Activated B cell treated with CpG ODN at 0.5 μM for 24 hours (primary cell): ENCODE measurements at regions not wholly inside any gene's neighbourhood (a gene's known extent, or its start where the extent isn't known, plus 50 kb on each side); places are given as distances from the start of the nearest gene placed in this dataset.

Experiments
- ATAC-seq: fragments of 200-7000 bp; cut with Tn5 transposase; one replicate; pipeline ENCODE4 v1.10.0; 2021; ENCODE audit warnings: low read depth, mild to moderate bottlenecking, moderate library complexity
- CTCF ChIA-PET: fragments of 350-600 bp; sonication (Branson Sonifier 250); formaldehyde crosslinking; loops from one replicate; lab custom pipeline; 2021; ENCODE audit warnings: antibody characterized with exemption; lab: Charles Lee
- POLR2A ChIA-PET: fragments of 350-600 bp; sonication (Branson Sonifier 250); formaldehyde crosslinking; loops from one replicate; lab custom pipeline; 2021; ENCODE audit warnings: antibody characterized with exemption; lab: Charles Lee
- DNase-seq: peaks from one replicate; pipeline ENCODE4 v3.0.0; 2022
- H3K27ac Mint-ChIP-seq: one replicate; pipeline ENCODE4 v1.8.0; 2020; ENCODE audit warnings: mixed read lengths
- H3K27me3 Mint-ChIP-seq: one replicate; pipeline ENCODE4 v1.8.0; 2021; ENCODE audit warnings: mixed read lengths
- H3K36me3 Mint-ChIP-seq: one replicate; pipeline ENCODE4 v1.8.0; 2021; ENCODE audit warnings: low read depth, mixed read lengths
- H3K4me1 Mint-ChIP-seq: one replicate; pipeline ENCODE4 v1.8.0; 2021; ENCODE audit warnings: mixed read lengths
- H3K4me3 Mint-ChIP-seq: one replicate; pipeline ENCODE4 v1.8.0; 2020; ENCODE audit warnings: mild to moderate bottlenecking, mixed read lengths
- H3K9me3 Mint-ChIP-seq: one replicate; pipeline ENCODE4 v1.8.0; 2020; ENCODE audit warnings: mixed read lengths
- CTCF ChIP-seq: fragments of 200-600 bp; IDR thresholded peaks from one replicate; pipeline ENCODE4 v1.8.0; 2022; ENCODE audit warnings: antibody characterized with exemption, mild to moderate bottlenecking
- intact Hi-C: fragments of 100-400 bp; cut with micrococcal nuclease; formaldehyde crosslinking; loops from one replicate; pipeline ENCODE4 v1.15.1; 2024

GRCh38 chr2:223420048-223420447 lies 182.1 kb downstream of the SCG2 start:
- CTCF ChIA-PET: no interaction called here
- POLR2A ChIA-PET: no interaction called here
- DNase-seq (no peak), ATAC-seq (no peak)
- H3K27ac Mint-ChIP-seq: no peak overlapping the region
- TF ChIP-seq CTCF: no peak
- intact Hi-C loops: no loop called here
- H3K4me3 Mint-ChIP-seq: no peak overlapping the region
- no peaks in the 10 kb centered on the region for H3K27me3 Mint-ChIP-seq
- no peaks in the 10 kb centered on the region for H3K9me3 Mint-ChIP-seq
- H3K4me1 Mint-ChIP-seq: no peaks in the 10 kb centered on the region
- no peaks in the 10 kb centered on the region for H3K36me3 Mint-ChIP-seq

- Mint-ChIP-seq H3K9me3 (peaks cover 4% of the 10 kb centered on the region), H3K4me3 (no peak overlapping the region), H3K36me3 (no peaks in the 10 kb centered on the region), H3K27me3 (no peaks in the 10 kb centered on the region), H3K27ac (no peak overlapping the region), H3K4me1 (no peaks in the 10 kb centered on the region)
- no peak for TF ChIP-seq CTCF
- ATAC-seq (no peak), DNase-seq (no peak)
- POLR2A ChIA-PET: no interaction called here
- CTCF ChIA-PET: no interaction called here
- intact Hi-C loops: no loop called here
Observed at GRCh38 chr2:223431479-223431878, 170.7 kb downstream of the SCG2 start.

- Mint-ChIP-seq H3K9me3 (no peaks in the 10 kb centered on the region), H3K27ac (no peak overlapping the region)
- intact Hi-C loops: no loop called here
Observed at GRCh38 chr2:223433461-223433860, 168.7 kb downstream of the SCG2 start.

GRCh38 chr2:223437788-223438187 lies 164.4 kb downstream of the SCG2 start:
- no peak for TF ChIP-seq CTCF
- Mint-ChIP-seq H3K4me1 (no peaks in the 10 kb centered on the region), H3K27ac (no peak overlapping the region), H3K27me3 (peaks cover 1% of the 10 kb centered on the region), H3K4me3 (no peak overlapping the region), H3K36me3 (no peaks in the 10 kb centered on the region), H3K9me3 (no peaks in the 10 kb centered on the region)
- ChIA-PET POLR2A (no interaction called here), CTCF (no interaction called here)
- intact Hi-C loops: no loop called here
- no peak for DNase-seq
- no peak for ATAC-seq

More at GRCh38 chr2:223433461-223433860, 168.7 kb downstream of the SCG2 start:
- TF ChIP-seq CTCF: no peak
- DNase-seq (no peak), ATAC-seq (no peak)
- Mint-ChIP-seq H3K4me1 (no peaks in the 10 kb centered on the region), H3K27me3 (no peaks in the 10 kb centered on the region), H3K4me3 (no peak overlapping the region), H3K36me3 (no peaks in the 10 kb centered on the region)
- POLR2A ChIA-PET: no interaction called here
- CTCF ChIA-PET: no interaction called here

DNA sequence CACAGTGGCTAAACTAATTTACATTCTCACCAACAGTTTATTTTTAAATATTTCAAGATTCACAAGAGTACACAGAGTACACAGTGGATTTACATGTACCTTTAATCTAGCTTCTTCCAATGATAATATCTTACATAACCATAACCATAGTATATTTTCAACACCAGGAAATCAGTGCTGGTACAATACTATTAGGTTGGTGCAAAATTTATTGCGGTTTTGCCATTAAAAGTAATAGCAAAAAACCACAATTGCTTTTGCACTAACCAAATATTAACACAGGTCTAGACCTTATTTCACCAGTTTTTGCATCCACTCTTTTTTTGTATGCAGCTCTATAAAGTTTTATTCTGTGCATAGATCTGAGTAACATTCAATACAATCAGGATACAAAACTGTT lies 163.0 kb downstream of the SCG2 start:
- no peak overlapping the region for H3K4me3 Mint-ChIP-seq
- H3K36me3 Mint-ChIP-seq: no peaks in the 10 kb centered on the region
- DNase-seq: no peak
- ATAC-seq: no peak
- no peak for TF ChIP-seq CTCF
- intact Hi-C loops: no loop called here
- ChIA-PET POLR2A (no interaction called here), CTCF (no interaction called here)
- H3K4me1 Mint-ChIP-seq: no peaks in the 10 kb centered on the region
- no peak overlapping the region for H3K27ac Mint-ChIP-seq
- H3K9me3 Mint-ChIP-seq: no peaks in the 10 kb centered on the region
- peaks cover 1% of the 10 kb centered on the region for H3K27me3 Mint-ChIP-seq
